ENCODE measurements at regions not wholly inside any gene's neighbourhood (a gene's known extent, or its start where the extent isn't known, plus 50 kb on each side); places are given as distances from the start of the nearest gene placed in this dataset.

GRCh38 chr9:2477755-2478154 lies 143.8 kb upstream of the VLDLR start:
- no CpG with 5 or more reads among the region's 1 CpG for WGBS, 2 experiments (ENCODE audit: extremely low coverage in 2 of 2, insufficient read length in 1 of 2)
- ChIA-PET CTCF (interaction anchor here (0.6 kb wide), 1 partner anchor 240 kb away, joined by 3 read pairs; no protein-coding TSS in a partner anchor), POLR2A (ENCODE audit: unreplicated experiment) (no interaction called here)
- H2AK5ac ChIP-seq (ENCODE audit: low read depth, low read length): no peak overlapping the region
- H2BK20ac ChIP-seq (ENCODE audit: low read depth, low read length): no peak overlapping the region
- no peaks in the 10 kb centered on the region for H3K36me3 ChIP-seq (ENCODE audit: control insufficient read depth, insufficient read depth, low read length)
- no peaks in the 10 kb centered on the region for H3K27me3 ChIP-seq (ENCODE audit: control insufficient read depth, insufficient read depth, low read length)
- dilution Hi-C loops (cut with HindIII; ENCODE audit: low sequenced_read_pairs, unreplicated experiment): no loop called here
- ATAC-seq (ENCODE audit: low read depth) (peak; percentile 84), DNase-seq (peak; percentile 43)
- no peak overlapping the region for H3K14ac ChIP-seq (replicated peaks; ENCODE audit: low read depth, low read length)
- in situ Hi-C loops (cut with MboI; ENCODE audit: low sequenced_read_pairs): no loop called here
- H2BK120ac ChIP-seq (ENCODE audit: low read depth, low read length): no peak overlapping the region
- no peak overlapping the region for H3K4ac ChIP-seq (ENCODE audit: low read depth, low read length)
- no peak overlapping the region for H3K56ac ChIP-seq (ENCODE audit: extremely low read depth, insufficient read depth, low read length)
- no peaks in the 10 kb centered on the region for H4K20me1 ChIP-seq (ENCODE audit: insufficient read depth, low read length)
- H4K5ac ChIP-seq (ENCODE audit: low read depth, low read length): no peak overlapping the region
- no TSS peak for BruUV-seq (replicated peaks)
- intact Hi-C loops (cut with micrococcal nuclease): loop anchor here (5.0 kb wide), 1 partner anchor 145 kb away; the partner anchor contains the start of gene VLDLR
- no peak overlapping the region for H2AFZ ChIP-seq (replicated peaks; ENCODE audit: low read length, poor library complexity)
- H3K4me2 ChIP-seq (ENCODE audit: low read depth, low read length): no peak overlapping the region
- H3K27ac ChIP-seq (ENCODE audit: insufficient read depth, low read length): no peak overlapping the region
- no peak for TF ChIP-seq RAD21 (IDR thresholded peaks at IDR 0.05; ENCODE audit: low read length)
- no peak for TF ChIP-seq MAFK (IDR thresholded peaks at IDR 0.05; ENCODE audit: low read depth, low read length)
- TF ChIP-seq, protein P1, sequence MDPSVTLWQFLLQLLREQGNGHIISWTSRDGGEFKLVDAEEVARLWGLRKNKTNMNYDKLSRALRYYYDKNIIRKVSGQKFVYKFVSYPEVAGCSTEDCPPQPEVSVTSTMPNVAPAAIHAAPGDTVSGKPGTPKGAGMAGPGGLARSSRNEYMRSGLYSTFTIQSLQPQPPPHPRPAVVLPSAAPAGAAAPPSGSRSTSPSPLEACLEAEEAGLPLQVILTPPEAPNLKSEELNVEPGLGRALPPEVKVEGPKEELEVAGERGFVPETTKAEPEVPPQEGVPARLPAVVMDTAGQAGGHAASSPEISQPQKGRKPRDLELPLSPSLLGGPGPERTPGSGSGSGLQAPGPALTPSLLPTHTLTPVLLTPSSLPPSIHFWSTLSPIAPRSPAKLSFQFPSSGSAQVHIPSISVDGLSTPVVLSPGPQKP (IDR thresholded peaks at IDR 0.05; ENCODE audit: borderline replicate concordance, low read depth, low read length): no peak
- no peak for TF ChIP-seq RCOR1 (IDR thresholded peaks at IDR 0.05; ENCODE audit: insufficient replicate concordance, low read length)
- TF ChIP-seq, protein P2, sequence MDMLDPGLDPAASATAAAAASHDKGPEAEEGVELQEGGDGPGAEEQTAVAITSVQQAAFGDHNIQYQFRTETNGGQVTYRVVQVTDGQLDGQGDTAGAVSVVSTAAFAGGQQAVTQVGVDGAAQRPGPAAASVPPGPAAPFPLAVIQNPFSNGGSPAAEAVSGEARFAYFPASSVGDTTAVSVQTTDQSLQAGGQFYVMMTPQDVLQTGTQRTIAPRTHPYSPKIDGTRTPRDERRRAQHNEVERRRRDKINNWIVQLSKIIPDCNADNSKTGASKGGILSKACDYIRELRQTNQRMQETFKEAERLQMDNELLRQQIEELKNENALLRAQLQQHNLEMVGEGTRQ (IDR thresholded peaks at IDR 0.05; ENCODE audit: low read depth, low read length): no peak
- no peak for TF ChIP-seq NFE2L2 (IDR thresholded peaks at IDR 0.05; ENCODE audit: low read depth, low read length)
- TF ChIP-seq CTCF (conservative IDR thresholded peaks at IDR 0.05; ENCODE audit: low read depth, low read length): no peak
- TF ChIP-seq FOS (IDR thresholded peaks at IDR 0.05; ENCODE audit: low read depth, low read length): no peak
- no peaks in the 10 kb centered on the region for H3K9me1 ChIP-seq (ENCODE audit: insufficient read depth, low read length)
- H4K8ac ChIP-seq (ENCODE audit: low read depth in 2 of 2, low read length in 2 of 2): no peak overlapping the region
- H3K4me1 ChIP-seq (ENCODE audit: control insufficient read depth, insufficient read depth, low read length): no peaks in the 10 kb centered on the region
- no peak overlapping the region for H3K4me3 ChIP-seq (ENCODE audit: insufficient read depth, low read depth, low read length)
- no peak overlapping the region for H2BK5ac ChIP-seq (ENCODE audit: low read depth, low read length, poor library complexity, severe bottlenecking)
- H3K9me3 ChIP-seq (ENCODE audit: control insufficient read depth, insufficient read depth, low read length): no peaks in the 10 kb centered on the region
- no peak overlapping the region for H3K18ac ChIP-seq (ENCODE audit: low read depth, low read length)
- H2AK9ac ChIP-seq (replicated peaks; ENCODE audit: low read depth, low read length, poor library complexity): no peak overlapping the region
- H3K23ac ChIP-seq (ENCODE audit: low read depth, low read length): no peak overlapping the region
- H3K79me1 ChIP-seq (ENCODE audit: low read depth in 1 of 2, low read length in 2 of 2): no peaks in the 10 kb centered on the region
- no peak overlapping the region for H2BK15ac ChIP-seq (ENCODE audit: low read depth, low read length)
- H3K9ac ChIP-seq (ENCODE audit: low read depth, low read length): no peak overlapping the region
- no peak overlapping the region for H4K91ac ChIP-seq (ENCODE audit: insufficient read depth, low read depth, low read length)

All from IMR-90 (cell line).